SK-N-MC (cell line): ENCODE measurements at regions not wholly inside any gene's neighbourhood (a gene's known extent, or its start where the extent isn't known, plus 50 kb on each side); places are given as distances from the start of the nearest gene placed in this dataset.
"Not testable (repeated sequence)": the region's sequence is repeated elsewhere in the genome, so short reads cannot be mapped to it uniquely, and the experiment has no call there.

Source experiments
- EZH2 ChIP-seq: fragments of 200-600 bp; sonication (generic); IDR thresholded peaks from one replicate; pipeline ENCODE4 v1.6.1; 2017; ENCODE audit warnings: antibody characterized with exemption
- FOXP2 ChIP-seq: optimal IDR thresholded peaks from 2 replicates; pipeline ENCODE3; 2011; ENCODE audit warnings: mild to moderate bottlenecking, moderate library complexity; ENCODE audit not compliant: insufficient read depth; ENCODE audit errors: extremely low read length, control extremely low read depth
- POLR2AphosphoS5 ChIP-seq: IDR thresholded peaks from 2 replicates; pipeline ENCODE4 v1.6.1; 2012; ENCODE audit warnings: mild to moderate bottlenecking, low read depth, low read length, borderline replicate concordance

- not testable (repeated sequence) for TF ChIP-seq EZH2, POLR2AphosphoS5, FOXP2
These were observed 366.0 kb upstream of the SFSWAP start for GRCh38 chr12:131344715-131345520.
